H1 (cell line): ENCODE measurements at regions not wholly inside any gene's neighbourhood (a gene's known extent, or its start where the extent isn't known, plus 50 kb on each side); places are given as distances from the start of the nearest gene placed in this dataset.

ENCODE experiments used
- CTCF ChIA-PET: fragments of 300-600 bp; sonication (Branson Sonifier 250); formaldehyde crosslinking; loops from one replicate; lab custom pipeline; 2021; ENCODE audit not compliant: partially characterized antibody; lab: Charles Lee
- POLR2A ChIA-PET: fragments of 300-600 bp; sonication (Branson Sonifier 250); formaldehyde crosslinking; loops from one replicate; lab custom pipeline; 2021; ENCODE audit warnings: inconsistent platforms; ENCODE audit not compliant: partially characterized antibody; lab: Charles Lee
- DNase-seq, 2 experiments: peaks; one replicate each; pipeline versions ENCODE4 v3.0.0 to v3.0.0-alpha.2; 2010 to 2022; ENCODE audit warnings: low spot score in 2 of 2, low read depth in 1 of 2, mixed read lengths in 1 of 2
- FAIRE-seq: peaks from 2 replicates; lab custom pipeline; 2011; peaks lifted over from hg19 to GRCh38; lab: Jason Lieb, UNC
- H2AFZ ChIP-seq: 2 replicates; pipeline ENCODE4 v1.8.1; 2012; ENCODE audit warnings: low read length, inconsistent platforms
- H2AK5ac ChIP-seq: 2 replicates; pipeline ENCODE4 v1.6.1; 2013; ENCODE audit warnings: low read depth, low read length
- H2BK120ac ChIP-seq: replicated peaks from 2 replicates; pipeline ENCODE3; 2013; ENCODE audit warnings: low read depth, low read length, inconsistent platforms
- H2BK12ac ChIP-seq: 2 replicates; pipeline ENCODE4 v1.6.1; 2013; ENCODE audit warnings: low read depth, low read length
- H2BK15ac ChIP-seq: 2 replicates; pipeline ENCODE4 v1.6.1; 2013; ENCODE audit warnings: low read length
- H2BK20ac ChIP-seq: 2 replicates; pipeline ENCODE4 v1.6.1; 2013; ENCODE audit warnings: low read length
- H2BK5ac ChIP-seq: 2 replicates; pipeline ENCODE4 v1.6.1; 2013; ENCODE audit warnings: low read depth, low read length
- H3K14ac ChIP-seq: 2 replicates; pipeline ENCODE4 v1.6.1; 2013; ENCODE audit warnings: inconsistent platforms; ENCODE audit not compliant: insufficient read length
- H3K18ac ChIP-seq: 2 replicates; pipeline ENCODE4 v1.6.1; 2013; ENCODE audit warnings: low read length; ENCODE audit errors: extremely low read depth
- H3K23ac ChIP-seq: 2 replicates; pipeline ENCODE4 v1.6.1; 2013; ENCODE audit warnings: inconsistent platforms; ENCODE audit not compliant: insufficient read length
- H3K23me2 ChIP-seq: 2 replicates; pipeline ENCODE4 v1.6.1; 2013; ENCODE audit warnings: low read depth, low read length
- H3K27ac ChIP-seq: 2 replicates; pipeline ENCODE4 v1.6.1; 2011; ENCODE audit warnings: low read depth, low read length, inconsistent platforms
- H3K27me3 ChIP-seq, 4 experiments: replicated peaks in 1 of 4; 1 replicate in 1 of 4; 2 replicates in 3 of 4; pipeline versions ENCODE4 v1.6.1 to v1.8.1; 2011 to 2013; ENCODE audit warnings: low read length in 3 of 4, mild to moderate bottlenecking in 3 of 4, inconsistent platforms in 2 of 4, mixed read lengths in 2 of 4, moderate library complexity in 1 of 4; ENCODE audit not compliant: control insufficient read depth in 3 of 4, insufficient read depth in 3 of 4; ENCODE audit errors: extremely low read depth in 1 of 4
- H3K36me3 ChIP-seq, 4 experiments: 2 replicates each; pipeline versions ENCODE4 v1.6.1 to v1.8.1; 2011 to 2013; ENCODE audit warnings: mild to moderate bottlenecking in 4 of 4, low read length in 3 of 4, moderate library complexity in 2 of 4, control low read depth in 1 of 4, inconsistent platforms in 1 of 4; ENCODE audit not compliant: insufficient read depth in 4 of 4, control insufficient read depth in 2 of 4
- H3K4ac ChIP-seq: replicated peaks from 2 replicates; pipeline ENCODE3; 2013; ENCODE audit warnings: low read length, low read depth, mixed read lengths, inconsistent platforms; ENCODE audit not compliant: insufficient read length
- H3K4me1 ChIP-seq, 4 experiments: replicated peaks in 1 of 4; 1 replicate in 1 of 4; 2 replicates in 3 of 4; pipeline versions ENCODE4 v1.6.1 to v1.8.1; 2011 to 2013; ENCODE audit warnings: low read length in 3 of 4, inconsistent platforms in 2 of 4, mixed read lengths in 1 of 4; ENCODE audit not compliant: insufficient read depth in 4 of 4, control insufficient read depth in 3 of 4
- H3K4me2 ChIP-seq, 2 experiments: 2 replicates each; pipeline versions ENCODE4 v1.6.1 to v1.8.1; 2011 to 2013; ENCODE audit warnings: low read depth in 2 of 2, low read length in 2 of 2, control low read depth in 1 of 2, inconsistent platforms in 1 of 2, mild to moderate bottlenecking in 1 of 2; ENCODE audit not compliant: insufficient read depth in 1 of 2
- H3K4me3 ChIP-seq, 4 experiments: fragments of 200-600, 300-600 bp in 1 of 4; sonication (generic), shearing (Covaris generic), sonication (Bioruptor Twin) in 1 of 4; 2 replicates each; pipeline versions ENCODE4 v1.5.1 to v1.8.1; 2011 to 2016; ENCODE audit warnings: low read length in 4 of 4, low read depth in 3 of 4, control low read depth in 2 of 4, inconsistent platforms in 2 of 4, mild to moderate bottlenecking in 2 of 4, mixed read lengths in 1 of 4, moderate library complexity in 1 of 4; ENCODE audit not compliant: insufficient read depth in 2 of 4; ENCODE audit errors: extremely low read depth in 1 of 4
- H3K56ac ChIP-seq: replicated peaks from 2 replicates; pipeline ENCODE3; 2013; ENCODE audit warnings: low read depth, mild to moderate bottlenecking, mixed read lengths, low read length, inconsistent platforms; ENCODE audit not compliant: insufficient read length
- H3K79me1 ChIP-seq: 2 replicates; pipeline ENCODE4 v1.6.1; 2013; ENCODE audit warnings: low read depth, low read length, control low read depth
- H3K79me2 ChIP-seq, 2 experiments: 2 replicates each; pipeline versions ENCODE4 v1.6.1 to v1.8.1; 2012 to 2013; ENCODE audit warnings: low read length in 2 of 2, mild to moderate bottlenecking in 2 of 2, inconsistent platforms in 1 of 2; ENCODE audit not compliant: insufficient read depth in 2 of 2, control insufficient read depth in 1 of 2
- H3K9ac ChIP-seq, 4 experiments: replicated peaks in 1 of 4; 1 replicate in 1 of 4; 2 replicates in 3 of 4; pipeline versions ENCODE4 v1.6.1 to v1.8.1; 2011 to 2013; ENCODE audit warnings: low read depth in 3 of 4, low read length in 3 of 4, control low read depth in 2 of 4, mild to moderate bottlenecking in 2 of 4, moderate library complexity in 2 of 4, inconsistent platforms in 1 of 4; ENCODE audit errors: extremely low read depth in 1 of 4
- H3K9me3 ChIP-seq, 2 experiments: 2 replicates each; pipeline versions ENCODE4 v1.6.1 to v1.8.1; 2012 to 2013; ENCODE audit warnings: mild to moderate bottlenecking in 2 of 2, moderate library complexity in 2 of 2, control low read depth in 1 of 2, inconsistent platforms in 1 of 2, low read depth in 1 of 2, low read length in 1 of 2, mixed read lengths in 1 of 2; ENCODE audit not compliant: insufficient read depth in 2 of 2
- H4K20me1 ChIP-seq, 2 experiments: replicated peaks in 1 of 2; 2 replicates each; pipeline versions ENCODE3 to v1.8.1; 2011 to 2013; ENCODE audit warnings: inconsistent platforms in 2 of 2, low read length in 2 of 2, mild to moderate bottlenecking in 1 of 2; ENCODE audit not compliant: insufficient read depth in 2 of 2, control insufficient read depth in 1 of 2
- H4K5ac ChIP-seq: 2 replicates; pipeline ENCODE4 v1.6.1; 2013; ENCODE audit warnings: low read length, low read depth, mixed read lengths, inconsistent platforms; ENCODE audit not compliant: insufficient read length
- H4K8ac ChIP-seq: 2 replicates; pipeline ENCODE4 v1.8.0; 2013; ENCODE audit warnings: mild to moderate bottlenecking, moderate library complexity, low read length, inconsistent platforms; ENCODE audit not compliant: insufficient read depth; ENCODE audit errors: extremely low read depth
- H4K91ac ChIP-seq: replicated peaks from 2 replicates; pipeline ENCODE3; 2013; ENCODE audit warnings: low read length, mixed read lengths, inconsistent platforms; ENCODE audit not compliant: insufficient read length
- CBX8 ChIP-seq: fragments of 300-800, 300-1000 bp; sonication (generic); IDR thresholded peaks from 2 replicates; pipeline ENCODE4 v1.7.1; 2016; ENCODE audit warnings: low read depth, low read length, borderline replicate concordance
- CEBPB ChIP-seq: IDR thresholded peaks from 2 replicates; pipeline ENCODE4 v1.6.1; 2012; ENCODE audit warnings: low read depth, low read length
- CHD1 ChIP-seq: IDR thresholded peaks from 2 replicates; pipeline ENCODE4 v1.6.1; 2012; ENCODE audit warnings: low read depth, low read length, improper control_type of control experiment
- JUN ChIP-seq: IDR thresholded peaks from 2 replicates; pipeline ENCODE4 v1.6.1; 2011; ENCODE audit warnings: low read depth, mild to moderate bottlenecking, improper control_type of control experiment, low read length
- MAFK ChIP-seq: IDR thresholded peaks from 2 replicates; pipeline ENCODE4 v1.6.1; 2012; ENCODE audit warnings: low read depth, mild to moderate bottlenecking, improper control_type of control experiment, low read length
- PHF8 ChIP-seq: fragments of 200-600 bp; sonication (generic); conservative IDR thresholded peaks from 2 replicates; pipeline ENCODE4 v1.7.1; 2012; ENCODE audit warnings: low read depth, mild to moderate bottlenecking, inconsistent platforms, low read length, moderate library complexity
- SIX5 ChIP-seq: IDR thresholded peaks from 2 replicates; pipeline ENCODE4 v1.6.1; 2011; ENCODE audit warnings: mild to moderate bottlenecking, low read depth, low read length
- YY1 ChIP-seq: IDR thresholded peaks from 2 replicates; pipeline ENCODE4 v1.6.1; 2011; ENCODE audit warnings: low read depth, mild to moderate bottlenecking, low read length
- ZNF274 ChIP-seq: IDR thresholded peaks from 2 replicates; pipeline ENCODE4 v1.7.0; 2012; ENCODE audit warnings: low read length, borderline replicate concordance; ENCODE audit errors: extremely low read depth
- WGBS, 2 experiments: shearing (Covaris generic) in 1 of 2; methylation state at CpG; one replicate each; pipeline versions ENCODE4 v1.1.6 to v1.1.7; 2013 to 2015; ENCODE audit warnings: low lambda C conversion rate in 2 of 2, mixed read lengths in 2 of 2, inconsistent platforms in 1 of 2, low coverage in 1 of 2, missing lambda C conversion rate in 1 of 2; ENCODE audit not compliant: insufficient replicate concordance in 2 of 2, insufficient coverage in 1 of 2, insufficient read length in 1 of 2; ENCODE audit errors: extremely low coverage in 1 of 2, missing lambda C conversion rate in 1 of 2; 5-methylcytosine and 5-hydroxymethylcytosine counted together

DNA sequence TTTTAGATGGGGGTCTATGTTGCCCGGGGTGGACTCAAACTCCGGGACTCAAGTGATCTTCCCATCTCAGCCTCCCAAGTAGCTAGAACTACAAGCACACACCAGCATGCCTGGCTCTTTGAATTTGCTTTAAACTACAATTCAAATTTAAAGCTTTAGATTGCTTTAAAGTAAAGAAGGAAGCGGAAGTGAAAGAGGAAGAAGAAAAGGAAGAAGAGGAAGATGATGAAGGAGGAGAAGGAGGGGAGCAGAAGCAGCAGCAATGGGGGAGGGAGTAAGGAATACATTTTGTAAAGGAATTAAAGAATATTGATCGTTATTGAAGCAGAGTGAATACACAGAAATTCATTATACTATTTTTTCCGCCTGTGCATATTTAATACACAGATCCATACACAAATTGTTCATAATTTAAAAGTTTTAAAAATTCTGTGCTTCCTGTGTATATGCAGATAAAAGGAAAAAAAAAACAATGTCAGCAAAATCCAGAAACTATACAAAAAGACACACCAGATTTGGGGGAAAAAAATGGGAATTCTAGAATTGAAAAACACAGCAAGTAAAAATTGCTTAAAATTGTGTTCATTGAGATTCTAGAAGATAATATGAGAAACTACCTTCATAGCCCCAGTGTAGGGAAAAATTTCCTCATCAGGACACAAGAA lies 60.8 kb upstream of the KCNMA1 start:
- Histone ChIP-seq H3K79me2 (no peaks in the 10 kb centered on the region), H3K9ac (no peak overlapping the region), H2AK5ac (no peak overlapping the region), H2BK12ac (no peak overlapping the region), H3K4me2 (no peak overlapping the region), H3K23me2 (no peaks in the 10 kb centered on the region), H3K9me3 (no peaks in the 10 kb centered on the region), H4K5ac (no peak overlapping the region), H3K36me3 (no peaks in the 10 kb centered on the region), H2BK15ac (no peak overlapping the region), H3K27me3 (no peaks in the 10 kb centered on the region), H4K91ac (no peak overlapping the region), H4K8ac (no peak overlapping the region), H3K4me3 (no peak overlapping the region), H3K27ac (no peak overlapping the region), H2BK20ac (no peak overlapping the region), H2BK5ac (no peak overlapping the region), H4K20me1 (peaks cover 0 to 2% of the 10 kb centered on the region in 2 experiments), H3K4ac (no peak overlapping the region), H3K56ac (no peak overlapping the region), H3K14ac (no peak overlapping the region), H2BK120ac (no peak overlapping the region), H3K79me1 (no peaks in the 10 kb centered on the region), H3K18ac (no peak overlapping the region), H3K23ac (no peak overlapping the region), H2AFZ (no peak overlapping the region), H3K4me1 (peaks cover 0 to 3% (median 1%) of the 10 kb centered on the region in 4 experiments; a peak in 2 of 7 replicates)
- ChIA-PET CTCF (interaction anchor here (1.2 to 3.4 kb wide), 4 partner anchors 9 to 21 kb away, joined by 3 to 20 read pairs (median 4); no protein-coding TSS in a partner anchor), POLR2A (interaction anchor here (0.7 kb wide), 1 partner anchor 295 kb away, joined by 4 read pairs; no protein-coding TSS in a partner anchor)
- FAIRE-seq: no peak
- 59 to 100% methylated on average over 1 to 5 of the region's 5 CpGs for WGBS, 2 experiments
- TF ChIP-seq YY1: no peak
- TF ChIP-seq ZNF274: no peak
- TF ChIP-seq PHF8: no peak
- no peak for TF ChIP-seq CHD1
- TF ChIP-seq SIX5: no peak
- TF ChIP-seq JUN: no peak
- peak; percentile 67; the same call in 1 of the 2 replicates for TF ChIP-seq MAFK
- TF ChIP-seq CEBPB: no peak
- no peak for TF ChIP-seq CBX8
- DNase-seq: no peak
